PFSK-1 (cell line): ENCODE measurements at regions not wholly inside any gene's neighbourhood (a gene's known extent, or its start where the extent isn't known, plus 50 kb on each side); places are given as distances from the start of the nearest gene placed in this dataset.

Source experiments
- POLR2AphosphoS5 ChIP-seq: IDR thresholded peaks from 2 replicates; pipeline ENCODE4 v1.6.1; 2012; ENCODE audit warnings: low read depth, mild to moderate bottlenecking, control low read depth, low read length, moderate library complexity
- REST ChIP-seq, 2 experiments: IDR thresholded peaks; 2 replicates each; pipeline versions ENCODE4 v1.6.1 to v1.8.0; 2011 to 2012; ENCODE audit warnings: low read depth in 2 of 2, low read length in 2 of 2, control low read depth in 1 of 2, inconsistent platforms in 1 of 2, mild to moderate bottlenecking in 1 of 2, moderate library complexity in 1 of 2; ENCODE audit not compliant: insufficient read depth in 1 of 2
- SIN3A ChIP-seq: IDR thresholded peaks from 2 replicates; pipeline ENCODE4 v1.6.1; 2012; ENCODE audit warnings: mild to moderate bottlenecking, low read length, moderate library complexity, borderline replicate concordance; ENCODE audit not compliant: insufficient read depth
- TAF1 ChIP-seq: IDR thresholded peaks from 2 replicates; pipeline ENCODE4 v1.6.1; 2012; ENCODE audit warnings: low read length, control low read depth, borderline replicate concordance; ENCODE audit not compliant: insufficient read depth

DNA sequence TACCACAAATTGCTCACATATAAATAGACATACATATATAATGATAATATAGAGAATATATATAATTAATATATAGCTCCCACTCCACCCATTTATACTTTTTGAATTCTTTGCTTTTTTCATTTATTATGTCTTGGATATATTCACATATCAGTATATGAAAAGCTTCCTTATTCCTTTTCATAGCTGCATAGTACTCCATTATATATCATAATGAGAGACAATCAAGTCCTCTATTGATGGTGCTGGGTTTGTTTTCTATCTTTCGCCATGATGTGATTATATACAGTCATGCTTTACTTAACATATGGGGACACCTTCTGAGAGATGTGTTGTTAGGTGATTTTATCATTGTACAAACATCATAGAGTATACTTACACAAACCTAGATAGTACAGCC is 51.6 kb upstream of the ELL2 start:
- no peak for TF ChIP-seq REST (IDR thresholded peaks at IDR 0.05; ENCODE audit: insufficient read depth in 1 of 2, low read depth in 2 of 2, low read length in 2 of 2)
- no peak for TF ChIP-seq TAF1
- no peak for TF ChIP-seq SIN3A
- TF ChIP-seq POLR2AphosphoS5 = no peak
